KMS-11 (cell line): ENCODE measurements at regions not wholly inside any gene's neighbourhood (a gene's known extent, or its start where the extent isn't known, plus 50 kb on each side); places are given as distances from the start of the nearest gene placed in this dataset.

Experiments used
- H2AFZ ChIP-seq: fragments of 200-600 bp; sonication (generic); 2 replicates; pipeline ENCODE4 v1.6.1; 2016; ENCODE audit warnings: antibody characterized with exemption, mixed run types, low read depth
- H3K27ac ChIP-seq: fragments of 200-600 bp; sonication (generic); 2 replicates; pipeline ENCODE4 v1.6.1; 2016; ENCODE audit warnings: mild to moderate bottlenecking, mixed run types
- H3K27me3 ChIP-seq: fragments of 200-600 bp; sonication (generic); 2 replicates; pipeline ENCODE4 v1.6.1; 2017; ENCODE audit warnings: mild to moderate bottlenecking, low read depth, mixed run types, moderate library complexity; ENCODE audit not compliant: insufficient read depth
- H3K36me3 ChIP-seq: fragments of 200-600 bp; sonication (generic); 2 replicates; pipeline ENCODE4 v1.6.1; 2017; ENCODE audit warnings: mild to moderate bottlenecking, mixed run types; ENCODE audit not compliant: insufficient read depth
- H3K4me1 ChIP-seq: fragments of 200-600 bp; sonication (generic); 2 replicates; pipeline ENCODE4 v1.6.1; 2016; ENCODE audit warnings: mild to moderate bottlenecking, low read depth, mixed run types; ENCODE audit not compliant: poor library complexity, severe bottlenecking
- H3K4me2 ChIP-seq: fragments of 200-600 bp; sonication (generic); 2 replicates; pipeline ENCODE4 v1.7.0; 2016; ENCODE audit warnings: mild to moderate bottlenecking, mixed run types
- H3K4me3 ChIP-seq: fragments of 200-600 bp; sonication (generic); IDR thresholded peaks from 2 replicates; pipeline ENCODE4 v1.6.1; 2017; ENCODE audit warnings: low read depth, low read length, mixed read lengths; ENCODE audit not compliant: insufficient read depth
- H3K79me2 ChIP-seq: fragments of 200-600 bp; sonication (generic); 2 replicates; pipeline ENCODE4 v1.6.1; 2016; ENCODE audit warnings: low read depth, mixed run types; ENCODE audit not compliant: insufficient read depth
- H3K9ac ChIP-seq: fragments of 200-600 bp; sonication (generic); 2 replicates; pipeline ENCODE4 v1.6.1; 2016; ENCODE audit warnings: mild to moderate bottlenecking, mixed run types
- H4K20me1 ChIP-seq: fragments of 200-600 bp; sonication (generic); 2 replicates; pipeline ENCODE4 v1.6.1; 2016; ENCODE audit warnings: mild to moderate bottlenecking, mixed run types; ENCODE audit not compliant: insufficient read depth
- TF ChIP-seq, protein P1 (sequence below): fragments of 200-600 bp; sonication (generic); conservative IDR thresholded peaks from 2 replicates; pipeline ENCODE4 v1.6.1; 2017; ENCODE audit warnings: low read depth, mild to moderate bottlenecking, antibody characterized with exemption, low read length, moderate library complexity, mixed read lengths

DNA sequence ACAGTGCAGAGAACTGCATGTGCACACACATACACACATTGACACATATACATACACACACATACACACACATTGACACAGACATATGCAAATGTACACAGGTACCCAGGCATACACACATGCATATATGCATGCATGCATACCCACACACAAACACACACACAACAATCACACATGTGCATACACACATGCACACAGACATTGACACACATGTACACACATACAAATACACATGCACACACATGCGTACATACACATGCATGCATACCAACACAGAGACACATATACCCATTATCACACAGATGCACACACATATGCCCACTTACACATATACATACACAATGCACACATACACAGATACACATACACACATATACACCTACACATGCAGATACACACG is 299.6 kb upstream of the ADCY2 start:
- H3K4me3 ChIP-seq, result no peak overlapping the region
- H3K4me1 ChIP-seq, result no peaks in the 10 kb centered on the region
- H3K79me2 ChIP-seq, result no peaks in the 10 kb centered on the region
- H4K20me1 ChIP-seq, result no peaks in the 10 kb centered on the region
- H3K27ac ChIP-seq, result no peak overlapping the region
- no peaks in the 10 kb centered on the region for H3K36me3 ChIP-seq
- no peak overlapping the region for H3K9ac ChIP-seq
- no peaks in the 10 kb centered on the region for H3K27me3 ChIP-seq
- TF ChIP-seq, protein P1, sequence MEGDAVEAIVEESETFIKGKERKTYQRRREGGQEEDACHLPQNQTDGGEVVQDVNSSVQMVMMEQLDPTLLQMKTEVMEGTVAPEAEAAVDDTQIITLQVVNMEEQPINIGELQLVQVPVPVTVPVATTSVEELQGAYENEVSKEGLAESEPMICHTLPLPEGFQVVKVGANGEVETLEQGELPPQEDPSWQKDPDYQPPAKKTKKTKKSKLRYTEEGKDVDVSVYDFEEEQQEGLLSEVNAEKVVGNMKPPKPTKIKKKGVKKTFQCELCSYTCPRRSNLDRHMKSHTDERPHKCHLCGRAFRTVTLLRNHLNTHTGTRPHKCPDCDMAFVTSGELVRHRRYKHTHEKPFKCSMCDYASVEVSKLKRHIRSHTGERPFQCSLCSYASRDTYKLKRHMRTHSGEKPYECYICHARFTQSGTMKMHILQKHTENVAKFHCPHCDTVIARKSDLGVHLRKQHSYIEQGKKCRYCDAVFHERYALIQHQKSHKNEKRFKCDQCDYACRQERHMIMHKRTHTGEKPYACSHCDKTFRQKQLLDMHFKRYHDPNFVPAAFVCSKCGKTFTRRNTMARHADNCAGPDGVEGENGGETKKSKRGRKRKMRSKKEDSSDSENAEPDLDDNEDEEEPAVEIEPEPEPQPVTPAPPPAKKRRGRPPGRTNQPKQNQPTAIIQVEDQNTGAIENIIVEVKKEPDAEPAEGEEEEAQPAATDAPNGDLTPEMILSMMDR, result no peak
- H2AFZ ChIP-seq, result no peak overlapping the region
- no peak overlapping the region for H3K4me2 ChIP-seq

DNA sequence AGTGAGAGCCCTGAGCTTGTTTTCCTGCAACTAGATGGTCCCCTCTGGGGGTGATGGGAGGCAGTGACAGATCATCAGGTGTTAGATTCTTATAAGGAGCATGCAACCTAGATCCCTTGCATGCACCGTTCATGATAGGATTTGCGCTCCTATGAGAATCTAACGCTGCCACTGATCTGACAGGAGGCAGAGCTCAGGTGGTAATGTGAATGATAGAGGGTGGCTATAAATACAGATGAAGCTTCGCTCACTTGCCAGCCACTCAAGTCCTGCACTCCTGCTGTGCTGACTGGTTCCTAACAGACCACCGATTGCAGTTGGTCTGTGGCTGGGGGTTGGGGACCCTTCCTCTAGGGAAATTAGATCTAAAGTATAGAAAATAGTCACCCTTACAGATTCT is 290.6 kb upstream of the ADCY2 start:
- Histone ChIP-seq H3K9ac (no peak overlapping the region), H3K4me3 (no peak overlapping the region), H3K27ac (no peak overlapping the region), H3K27me3 (no peaks in the 10 kb centered on the region), H4K20me1 (no peaks in the 10 kb centered on the region), H3K36me3 (no peaks in the 10 kb centered on the region), H3K4me2 (no peak overlapping the region), H2AFZ (no peak overlapping the region), H3K79me2 (no peaks in the 10 kb centered on the region), H3K4me1 (no peaks in the 10 kb centered on the region)
- TF ChIP-seq, protein P1, result no peak

- H3K4me3 ChIP-seq, result no peak overlapping the region
- no peaks in the 10 kb centered on the region for H4K20me1 ChIP-seq
- H3K36me3 ChIP-seq, result no peaks in the 10 kb centered on the region
- H3K27me3 ChIP-seq, result no peaks in the 10 kb centered on the region
- TF ChIP-seq, protein P1, result no peak
- H3K79me2 ChIP-seq, result no peaks in the 10 kb centered on the region
- H2AFZ ChIP-seq, result no peak overlapping the region
- no peak overlapping the region for H3K4me2 ChIP-seq
- no peaks in the 10 kb centered on the region for H3K4me1 ChIP-seq
- no peak overlapping the region for H3K9ac ChIP-seq
- no peak overlapping the region for H3K27ac ChIP-seq
Observed at GRCh38 chr5:7117961-7118360, 278.0 kb upstream of the ADCY2 start.

DNA sequence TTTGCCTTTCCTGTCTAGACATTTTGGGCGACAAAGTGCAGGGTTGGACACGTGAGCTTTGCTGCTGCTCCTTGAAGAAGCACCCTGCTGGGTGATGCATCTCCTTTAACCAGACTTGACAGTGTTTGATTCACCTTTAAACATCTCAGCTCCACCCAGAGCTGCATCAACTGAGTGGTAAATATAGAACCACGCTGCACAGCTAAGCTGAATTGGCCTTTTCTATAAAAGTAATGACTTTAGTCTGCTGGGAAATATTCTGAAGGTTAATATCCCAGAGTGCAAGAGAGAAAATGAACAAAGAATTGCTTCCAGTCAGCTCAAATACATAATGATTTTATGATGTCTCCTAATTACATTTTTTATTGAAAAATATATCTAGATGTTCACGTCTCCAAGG is 264.3 kb upstream of the ADCY2 start:
- H3K27me3 ChIP-seq, result no peaks in the 10 kb centered on the region
- no peak overlapping the region for H3K27ac ChIP-seq
- no peaks in the 10 kb centered on the region for H4K20me1 ChIP-seq
- H3K36me3 ChIP-seq, result no peaks in the 10 kb centered on the region
- H3K4me1 ChIP-seq, result no peaks in the 10 kb centered on the region
- no peak overlapping the region for H3K4me2 ChIP-seq
- H3K4me3 ChIP-seq, result no peak overlapping the region
- H2AFZ ChIP-seq, result no peak overlapping the region
- TF ChIP-seq, protein P1, result no peak
- no peak overlapping the region for H3K9ac ChIP-seq
- no peaks in the 10 kb centered on the region for H3K79me2 ChIP-seq

DNA sequence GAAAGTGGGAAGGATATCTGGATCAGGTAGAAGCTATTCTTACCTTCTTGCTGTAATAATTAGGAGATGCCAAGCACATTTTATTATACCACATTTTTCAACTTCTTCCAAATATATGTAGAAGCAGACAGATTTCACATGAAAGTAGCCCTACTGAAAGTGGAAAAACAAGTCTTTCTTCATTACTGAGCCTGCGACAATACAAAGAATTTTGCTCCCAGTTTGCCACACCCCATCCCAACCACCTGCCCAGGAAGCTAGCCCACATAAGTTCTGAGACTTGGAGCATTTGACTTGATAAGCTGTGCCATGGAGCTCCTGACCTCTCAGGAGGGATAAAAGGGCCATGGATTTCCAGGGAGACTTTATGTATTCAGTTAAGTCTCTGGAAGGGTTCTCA is 249.1 kb upstream of the ADCY2 start:
- Histone ChIP-seq H3K4me1 (no peaks in the 10 kb centered on the region), H3K27me3 (no peaks in the 10 kb centered on the region), H4K20me1 (no peaks in the 10 kb centered on the region), H2AFZ (no peak overlapping the region), H3K4me3 (no peak overlapping the region), H3K79me2 (no peaks in the 10 kb centered on the region), H3K9ac (no peak overlapping the region), H3K4me2 (no peak overlapping the region), H3K36me3 (no peaks in the 10 kb centered on the region), H3K27ac (no peak overlapping the region)
- TF ChIP-seq, protein P1, result no peak
